Left lung (tissue), 4 donors: ENCODE measurements at regions not wholly inside any gene's neighbourhood (a gene's known extent, or its start where the extent isn't known, plus 50 kb on each side); places are given as distances from the start of the nearest gene placed in this dataset.
"Not testable (repeated sequence)": the region's sequence is repeated elsewhere in the genome, so short reads cannot be mapped to it uniquely, and the experiment has no call there.

Source experiments
- ATAC-seq: fragments of 200-7000 bp; cut with Tn5 transposase; one replicate; pipeline ENCODE4 v1.9.1; 2020; ENCODE audit warnings: moderate library complexity
- DNase-seq, 4 donors: peaks; one replicate each; pipeline ENCODE4 v3.0.0-alpha.2; 2013 to 2020
- H3K27ac ChIP-seq, 2 donors: fragments of 200-600 bp; sonication (generic) in 1 of 2; one replicate each; pipeline versions ENCODE4 v1.5.0 to v1.8.0; 2020 to 2021
- H3K27me3 ChIP-seq, 2 donors: fragments of 200-600 bp; sonication (generic) in 1 of 2; one replicate each; pipeline versions ENCODE4 v1.5.0 to v1.8.0; 2020 to 2021
- H3K36me3 ChIP-seq, 2 donors: fragments of 200-600 bp; sonication (generic) in 1 of 2; one replicate each; pipeline versions ENCODE4 v1.5.0 to v1.8.0; 2020 to 2021
- H3K4me1 ChIP-seq, 2 donors: fragments of 200-600 bp; one replicate each; pipeline ENCODE4 v1.8.0; 2021
- H3K4me3 ChIP-seq, 2 donors: fragments of 200-600 bp; sonication (generic) in 1 of 2; one replicate each; pipeline versions ENCODE4 v1.5.0 to v1.8.0; 2020 to 2021; ENCODE audit warnings: mild to moderate bottlenecking in 1 of 2
- H3K9me3 ChIP-seq, 2 donors: fragments of 200-600 bp; sonication (generic) in 1 of 2; one replicate each; pipeline versions ENCODE4 v1.5.0 to v1.8.0; 2020 to 2021
- intact Hi-C, 2 donors: fragments of 100-400 bp; cut with DNase I; formaldehyde crosslinking; loops; one replicate each; pipeline versions ENCODE4 v1.11.2 to v1.14.2; 2022
- TF ChIP-seq, protein P1 (sequence below), 2 donors: fragments of 200-600 bp; sonication (generic) in 1 of 2; IDR thresholded peaks; one replicate each; pipeline versions ENCODE4 v1.5.0 to v1.8.0; 2021; ENCODE audit warnings: antibody characterized with exemption in 2 of 2
- donor health status: DM: no; HTN: yes; CAD: no.
- donor health status: DM: no; HTN: no; CAD: no.

DNA sequence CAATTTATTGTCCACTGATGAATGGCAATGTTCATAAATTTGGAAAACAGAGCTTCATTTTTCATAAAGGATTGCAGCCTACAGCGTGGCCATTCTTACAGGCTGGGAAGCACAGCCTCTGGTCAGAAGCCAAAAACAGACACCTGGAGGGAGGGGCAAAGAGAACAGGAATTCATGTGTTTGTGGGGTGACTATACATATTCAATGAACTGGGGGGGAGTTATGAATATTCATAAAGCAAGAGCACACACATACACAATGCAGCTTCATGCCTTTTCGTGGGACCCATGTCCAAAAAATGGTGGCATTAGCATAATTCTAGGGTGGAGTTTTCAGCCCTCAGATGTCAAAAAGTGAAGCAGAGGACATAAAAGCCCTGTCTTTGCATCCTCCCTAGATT is 173.3 kb downstream of the VEGFC start:
- DNase-seq (no peak), ATAC-seq (no peak)
- Histone ChIP-seq H3K4me1 (no peaks in the 10 kb centered on the region), H3K27me3 (no peaks in the 10 kb centered on the region), H3K27ac (no peak overlapping the region), H3K9me3 (no peaks in the 10 kb centered on the region), H3K36me3 (no peaks in the 10 kb centered on the region), H3K4me3 (no peak overlapping the region)
- TF ChIP-seq, protein P1, sequence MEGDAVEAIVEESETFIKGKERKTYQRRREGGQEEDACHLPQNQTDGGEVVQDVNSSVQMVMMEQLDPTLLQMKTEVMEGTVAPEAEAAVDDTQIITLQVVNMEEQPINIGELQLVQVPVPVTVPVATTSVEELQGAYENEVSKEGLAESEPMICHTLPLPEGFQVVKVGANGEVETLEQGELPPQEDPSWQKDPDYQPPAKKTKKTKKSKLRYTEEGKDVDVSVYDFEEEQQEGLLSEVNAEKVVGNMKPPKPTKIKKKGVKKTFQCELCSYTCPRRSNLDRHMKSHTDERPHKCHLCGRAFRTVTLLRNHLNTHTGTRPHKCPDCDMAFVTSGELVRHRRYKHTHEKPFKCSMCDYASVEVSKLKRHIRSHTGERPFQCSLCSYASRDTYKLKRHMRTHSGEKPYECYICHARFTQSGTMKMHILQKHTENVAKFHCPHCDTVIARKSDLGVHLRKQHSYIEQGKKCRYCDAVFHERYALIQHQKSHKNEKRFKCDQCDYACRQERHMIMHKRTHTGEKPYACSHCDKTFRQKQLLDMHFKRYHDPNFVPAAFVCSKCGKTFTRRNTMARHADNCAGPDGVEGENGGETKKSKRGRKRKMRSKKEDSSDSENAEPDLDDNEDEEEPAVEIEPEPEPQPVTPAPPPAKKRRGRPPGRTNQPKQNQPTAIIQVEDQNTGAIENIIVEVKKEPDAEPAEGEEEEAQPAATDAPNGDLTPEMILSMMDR (IDR thresholded peaks at IDR 0.05) = no peak
- intact Hi-C loops = no loop called here

DNA sequence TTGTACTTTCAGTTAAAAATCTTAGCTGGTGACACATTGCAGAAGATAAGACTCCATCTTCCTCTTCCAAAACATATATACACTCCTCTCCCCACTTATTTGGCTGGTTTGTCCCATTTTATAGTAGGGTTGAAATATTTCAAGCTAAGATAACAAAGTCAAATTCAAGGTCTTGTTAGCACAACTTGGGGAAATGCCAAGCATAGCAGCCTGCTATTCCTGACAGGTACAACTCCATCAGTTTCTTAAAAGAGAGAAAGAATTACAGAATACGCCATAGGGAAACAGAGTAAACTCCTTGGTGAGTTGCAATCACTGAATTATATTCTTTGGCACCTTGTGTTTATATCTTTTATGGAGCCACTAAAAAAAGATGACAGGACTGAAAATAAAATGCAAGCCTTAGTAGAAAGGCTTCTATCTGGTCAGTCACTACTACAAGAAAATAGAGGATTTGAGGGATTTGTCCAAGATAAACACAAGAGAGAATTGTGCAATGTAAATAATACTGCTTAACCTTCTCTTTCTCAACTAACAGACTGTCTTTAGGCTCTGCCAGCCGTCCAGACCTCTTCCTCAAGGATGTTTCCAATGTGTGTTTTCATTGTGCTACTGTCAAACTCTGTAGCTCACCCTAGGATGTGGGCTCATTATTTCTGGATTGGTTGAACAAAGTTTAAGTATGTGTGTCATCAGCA is 170.3 kb downstream of the VEGFC start:
- no peak overlapping the region for H3K27ac ChIP-seq
- peak in 1 of 4 donors; percentile 54 for DNase-seq
- H3K27me3 ChIP-seq = no peaks in the 10 kb centered on the region
- intact Hi-C loops = no loop called here
- peaks cover 0 to 10% of the 10 kb centered on the region in 2 donors for H3K9me3 ChIP-seq
- no peak for ATAC-seq
- H3K4me3 ChIP-seq = no peak overlapping the region
- H3K4me1 ChIP-seq = no peaks in the 10 kb centered on the region
- H3K36me3 ChIP-seq = no peaks in the 10 kb centered on the region
- TF ChIP-seq, protein P1 (IDR thresholded peaks at IDR 0.05) = no peak

DNA sequence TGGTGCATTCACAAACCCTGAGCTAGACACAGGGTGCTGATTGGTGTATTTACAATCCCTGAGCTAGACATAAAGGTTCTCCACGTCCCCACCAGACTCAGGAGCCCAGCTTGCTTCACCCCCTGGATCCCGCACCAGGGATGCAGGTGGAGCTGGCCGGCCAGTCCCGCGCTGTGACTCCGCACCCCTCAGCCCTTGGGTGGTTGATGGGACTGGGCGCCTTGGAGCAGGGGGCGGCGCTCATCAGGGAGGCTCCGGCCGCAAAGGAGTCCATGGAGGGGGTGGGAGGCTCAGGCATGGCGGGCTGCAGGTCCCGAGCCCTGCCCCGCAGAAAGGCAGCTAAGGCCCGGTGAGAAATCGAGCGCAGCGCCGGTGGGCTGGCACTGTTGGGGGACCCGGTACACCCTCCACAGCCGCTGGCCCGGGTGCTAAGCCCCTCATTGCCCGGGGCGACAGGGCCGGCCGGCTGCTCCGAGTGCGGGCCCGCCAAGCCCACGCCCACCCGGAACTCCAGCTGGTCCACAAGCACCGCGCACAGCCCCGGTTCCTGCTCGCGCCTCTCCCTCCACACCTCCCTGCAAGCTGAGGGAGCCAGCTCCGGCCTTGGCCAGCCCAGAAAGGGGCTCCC is 167.6 kb downstream of the VEGFC start:
- H3K27ac ChIP-seq, intact Hi-C loops, ATAC-seq, H3K9me3 ChIP-seq, H3K4me1 ChIP-seq, H3K36me3 ChIP-seq, H3K4me3 ChIP-seq, H3K27me3 ChIP-seq, DNase-seq: not testable (repeated sequence)

DNA sequence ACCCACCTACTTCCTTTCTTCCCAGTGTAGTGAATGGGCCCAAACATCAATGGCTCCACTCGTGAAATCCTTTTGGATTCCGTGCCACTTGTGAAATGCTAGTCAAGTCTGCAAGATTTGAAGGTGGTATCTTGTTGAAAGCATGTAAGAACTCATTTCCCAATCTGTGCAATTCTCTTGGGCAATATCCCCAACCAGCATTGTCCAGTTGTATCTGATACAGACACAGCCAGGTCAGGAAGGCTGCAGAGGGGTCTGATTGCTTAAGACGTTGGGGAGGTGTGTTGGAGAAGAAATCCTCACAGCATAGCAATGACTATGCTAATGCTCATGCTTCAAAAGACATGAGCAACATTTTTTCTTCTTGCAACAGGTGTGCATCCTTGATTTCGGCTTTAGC is 164.8 kb downstream of the VEGFC start:
- Histone ChIP-seq H3K27me3 (no peaks in the 10 kb centered on the region), H3K9me3 (peaks cover 0 to 11% of the 10 kb centered on the region in 2 donors), H3K4me1 (no peaks in the 10 kb centered on the region), H3K36me3 (no peaks in the 10 kb centered on the region), H3K27ac (no peak overlapping the region), H3K4me3 (no peak overlapping the region)
- TF ChIP-seq, protein P1 (IDR thresholded peaks at IDR 0.05) = no peak
- DNase-seq (no peak), ATAC-seq (no peak)
- intact Hi-C loops = no loop called here

DNA sequence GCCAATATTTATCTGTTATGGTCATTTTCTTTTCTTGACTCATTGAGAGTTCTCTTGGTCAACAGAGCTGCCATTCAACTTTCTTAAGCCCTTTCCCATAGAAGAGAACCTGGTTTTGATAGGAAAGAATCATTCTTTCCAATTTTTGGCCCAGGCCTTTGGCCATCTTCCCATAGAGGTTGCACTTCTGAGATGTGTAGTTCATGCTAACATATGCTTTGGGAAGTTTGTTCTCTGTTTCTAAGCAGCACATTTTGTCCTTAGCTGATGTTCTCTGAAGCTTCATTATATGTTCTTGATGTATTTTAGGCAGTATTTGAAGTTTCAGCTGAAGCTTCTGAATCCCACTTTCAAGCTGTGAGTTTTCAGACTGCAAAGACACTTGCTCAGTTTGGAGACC is 161.1 kb downstream of the VEGFC start:
- H3K4me1 ChIP-seq = no peaks in the 10 kb centered on the region
- TF ChIP-seq, protein P1 (IDR thresholded peaks at IDR 0.05) = no peak
- no peak overlapping the region for H3K4me3 ChIP-seq
- DNase-seq (no peak), ATAC-seq (no peak)
- no peaks in the 10 kb centered on the region for H3K27me3 ChIP-seq
- intact Hi-C loops = no loop called here
- H3K9me3 ChIP-seq = peaks cover 0 to 1% of the 10 kb centered on the region in 2 donors
- no peak overlapping the region for H3K27ac ChIP-seq
- no peaks in the 10 kb centered on the region for H3K36me3 ChIP-seq
